Small intestine (tissue), 7 donors: ENCODE measurements at regions not wholly inside any gene's neighbourhood (a gene's known extent, or its start where the extent isn't known, plus 50 kb on each side); places are given as distances from the start of the nearest gene placed in this dataset.
"Not testable (repeated sequence)": the region's sequence is repeated elsewhere in the genome, so short reads cannot be mapped to it uniquely, and the experiment has no call there.

Experiments
- DNase-seq, 2 donors: peaks; one replicate each; pipeline versions ENCODE4 v3.0.0 to v3.0.0-alpha.2; 2013
- FAIRE-seq: peaks from 2 replicates; lab custom pipeline; 2012; peaks lifted over from hg19 to GRCh38; lab: Jason Lieb, UNC
- H3K27ac ChIP-seq, 3 donors: one replicate each; pipeline ENCODE4 v1.5.1; 2013; ENCODE audit warnings: low read length in 2 of 3, mild to moderate bottlenecking in 2 of 3, control low read depth in 1 of 3, inconsistent platforms in 1 of 3, low read depth in 1 of 3, moderate library complexity in 1 of 3
- H3K27me3 ChIP-seq, 3 donors: one replicate each; pipeline ENCODE4 v1.6.1; 2013; ENCODE audit warnings: low read length in 3 of 3, inconsistent platforms in 1 of 3; ENCODE audit not compliant: control insufficient read depth in 3 of 3, insufficient read depth in 3 of 3
- H3K36me3 ChIP-seq, 3 donors: one replicate each; pipeline ENCODE4 v1.6.1; 2013; ENCODE audit warnings: low read length in 3 of 3, inconsistent platforms in 1 of 3, low read depth in 1 of 3, mild to moderate bottlenecking in 1 of 3, moderate library complexity in 1 of 3; ENCODE audit not compliant: control insufficient read depth in 3 of 3, insufficient read depth in 2 of 3
- H3K4me1 ChIP-seq, 3 donors: one replicate each; pipeline ENCODE4 v1.6.1; 2013; ENCODE audit warnings: low read length in 2 of 3, inconsistent platforms in 1 of 3, low read depth in 1 of 3, mild to moderate bottlenecking in 1 of 3, moderate library complexity in 1 of 3; ENCODE audit not compliant: control insufficient read depth in 3 of 3, insufficient read depth in 2 of 3
- H3K4me3 ChIP-seq, 3 donors: one replicate each; pipeline ENCODE4 v1.5.1; 2013; ENCODE audit warnings: low read length in 3 of 3, control low read depth in 1 of 3, inconsistent platforms in 1 of 3, low read depth in 1 of 3, mild to moderate bottlenecking in 1 of 3, moderate library complexity in 1 of 3
- H3K9me3 ChIP-seq, 2 donors: one replicate each; pipeline ENCODE4 v1.6.1; 2013; ENCODE audit warnings: low read depth in 1 of 2, low read length in 1 of 2; ENCODE audit not compliant: control insufficient read depth in 2 of 2, insufficient read depth in 1 of 2
- WGBS, 3 donors: extraction: QIAGEN DNeasy Blood & Tissue Kit; methylation state at CpG; one replicate each; pipeline ENCODE4 v1.1.7; 2013; 5-methylcytosine and 5-hydroxymethylcytosine counted together
- donor health status: healthy with polysubstance abuse.
- donor health status: control.
- donor health status: control.
- donor health status: Bipolar disorder and iron deficiency.
- donor health status: healthy.

DNA sequence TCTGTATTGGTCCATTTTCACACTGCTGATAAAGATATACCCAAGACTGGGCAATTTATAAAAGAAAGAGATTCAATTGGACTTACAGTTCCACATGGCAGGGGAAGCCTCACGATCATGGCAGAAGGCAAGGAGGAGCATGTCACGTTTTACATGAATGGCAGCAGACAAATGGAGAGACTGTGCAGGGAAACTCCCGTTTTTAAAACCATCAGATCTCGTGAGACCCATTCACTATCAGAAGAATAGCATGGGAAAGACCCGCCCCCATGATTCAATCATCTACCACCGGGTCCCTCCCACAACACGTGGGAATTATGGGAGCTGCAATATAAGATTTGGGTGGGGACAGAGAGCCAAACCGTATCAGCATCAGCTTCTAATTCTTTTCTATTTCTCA lies 217.0 kb downstream of the ANAPC1 start:
- DNase-seq = no peak
- no peak for FAIRE-seq

DNA sequence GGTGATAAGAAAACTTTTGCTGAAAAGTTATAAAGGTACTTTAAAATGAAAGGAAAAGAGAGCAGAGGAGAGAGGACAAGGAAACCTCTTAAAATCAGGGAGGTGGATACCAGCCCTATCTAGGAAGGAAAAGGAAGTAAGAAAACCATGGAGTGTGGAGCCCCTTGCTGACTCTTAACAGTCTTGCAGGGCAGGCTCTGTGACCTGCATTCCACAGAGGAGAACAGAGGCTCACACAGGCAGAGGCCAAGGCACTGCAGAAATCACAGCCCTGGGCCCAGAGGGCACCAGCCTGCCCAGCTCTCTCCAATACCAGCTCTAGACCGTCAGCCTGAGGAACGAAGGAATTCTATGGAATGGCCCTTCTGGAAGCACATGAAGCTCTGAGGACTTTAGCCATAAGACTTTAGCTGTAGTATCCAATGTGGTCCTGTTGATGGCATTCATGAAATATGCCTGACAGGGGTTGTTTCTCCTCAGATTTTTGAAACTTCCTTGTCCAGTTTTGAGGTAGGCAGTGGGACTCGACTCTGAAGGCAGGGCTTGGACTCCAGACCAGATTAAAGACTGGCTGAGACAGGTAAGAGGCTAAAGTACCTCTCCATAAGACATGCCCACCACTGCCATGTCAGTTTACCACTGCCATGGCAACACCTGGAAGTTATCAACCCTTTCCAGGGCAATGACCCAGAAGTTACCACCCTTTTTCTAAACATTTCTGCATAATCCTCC lies 216.3 kb downstream of the ANAPC1 start:
- WGBS, 3 donors = 52 to 69% (median 68%) methylated on average over 3 of the region's 3 CpGs
- FAIRE-seq = no peak
- Histone ChIP-seq H3K4me3 (no peak overlapping the region), H3K36me3 (no peaks in the 10 kb centered on the region), H3K4me1 (peaks cover 0 to 6% (median 2%) of the 10 kb centered on the region in 3 donors), H3K9me3 (peaks cover 0 to 5% of the 10 kb centered on the region in 2 donors), H3K27me3 (peaks cover 0 to 2% (median 0%) of the 10 kb centered on the region in 3 donors), H3K27ac (no peak overlapping the region)
- DNase-seq = peak in 1 of 2 donors; percentile 29

More for the DNA sequence above, 217.0 kb downstream of the ANAPC1 start:
- no peak overlapping the region for H3K4me3 ChIP-seq
- H3K4me1 ChIP-seq = peaks cover 0 to 6% (median 2%) of the 10 kb centered on the region in 3 donors
- H3K36me3 ChIP-seq = no peaks in the 10 kb centered on the region
- H3K9me3 ChIP-seq = peaks cover 0 to 5% of the 10 kb centered on the region in 2 donors
- peaks cover 0 to 2% (median 0%) of the 10 kb centered on the region in 3 donors for H3K27me3 ChIP-seq
- WGBS, 3 donors = 74 to 84% (median 84%) methylated on average over 8 of the region's 8 CpGs
- no peak overlapping the region for H3K27ac ChIP-seq

DNA sequence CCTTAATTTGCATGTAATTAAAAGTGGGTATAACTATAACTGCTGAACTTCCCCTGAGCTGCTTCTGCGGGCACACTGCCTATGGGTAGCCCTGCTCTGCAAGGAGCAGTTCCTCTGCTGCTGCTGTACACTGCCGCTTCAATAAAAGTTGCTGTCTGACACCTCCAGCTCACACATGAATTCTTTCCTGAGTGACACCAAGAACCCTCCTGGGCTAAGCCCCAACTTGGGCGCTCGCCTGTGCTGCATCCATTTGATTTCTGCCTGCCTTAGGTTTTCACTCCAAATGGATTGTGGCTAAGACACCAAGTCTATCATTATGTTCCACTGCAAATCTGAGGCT lies 215.7 kb downstream of the ANAPC1 start:
- Histone ChIP-seq H3K4me3 (no peak overlapping the region), H3K4me1 (peaks cover 0 to under 1% (median 0%) of the 10 kb centered on the region in 3 donors), H3K36me3 (no peaks in the 10 kb centered on the region), H3K27ac (no peak overlapping the region), H3K9me3 (peaks cover 0 to 5% of the 10 kb centered on the region in 2 donors), H3K27me3 (peaks cover 0 to 1% (median 0%) of the 10 kb centered on the region in 3 donors)
- DNase-seq (no peak), FAIRE-seq (no peak)
- 92 to 100% (median 97%) methylated on average over 4 of the region's 4 CpGs for WGBS, 3 donors

DNA sequence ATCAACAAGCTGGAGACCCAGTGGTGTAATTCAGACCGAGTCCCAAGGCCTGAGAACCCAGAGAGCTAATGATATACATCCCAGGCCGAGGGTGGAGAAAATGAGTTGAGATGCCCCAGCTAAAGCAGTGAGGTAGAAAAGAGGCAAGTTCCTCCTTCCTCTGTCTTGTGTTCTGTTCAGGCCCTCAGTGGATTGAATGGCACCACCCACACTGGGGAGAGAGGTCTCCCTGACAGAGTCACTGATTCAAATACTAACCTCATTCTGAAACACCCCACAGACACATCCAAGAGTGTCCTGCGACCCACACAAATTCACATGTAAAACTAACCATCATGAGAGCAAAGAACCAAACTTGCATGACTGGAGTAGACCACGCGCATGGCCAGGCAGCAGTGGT lies 215.3 kb downstream of the ANAPC1 start:
- WGBS, 3 donors = 91 to 92% (median 91%) methylated on average over 5 of the region's 5 CpGs
- no peaks in the 10 kb centered on the region for H3K27me3 ChIP-seq
- DNase-seq = no peak
- H3K4me3 ChIP-seq = no peak overlapping the region
- H3K9me3 ChIP-seq = peaks cover 0 to 5% of the 10 kb centered on the region in 2 donors
- no peaks in the 10 kb centered on the region for H3K4me1 ChIP-seq
- no peak for FAIRE-seq
- H3K27ac ChIP-seq = no peak overlapping the region
- H3K36me3 ChIP-seq = no peaks in the 10 kb centered on the region

DNA sequence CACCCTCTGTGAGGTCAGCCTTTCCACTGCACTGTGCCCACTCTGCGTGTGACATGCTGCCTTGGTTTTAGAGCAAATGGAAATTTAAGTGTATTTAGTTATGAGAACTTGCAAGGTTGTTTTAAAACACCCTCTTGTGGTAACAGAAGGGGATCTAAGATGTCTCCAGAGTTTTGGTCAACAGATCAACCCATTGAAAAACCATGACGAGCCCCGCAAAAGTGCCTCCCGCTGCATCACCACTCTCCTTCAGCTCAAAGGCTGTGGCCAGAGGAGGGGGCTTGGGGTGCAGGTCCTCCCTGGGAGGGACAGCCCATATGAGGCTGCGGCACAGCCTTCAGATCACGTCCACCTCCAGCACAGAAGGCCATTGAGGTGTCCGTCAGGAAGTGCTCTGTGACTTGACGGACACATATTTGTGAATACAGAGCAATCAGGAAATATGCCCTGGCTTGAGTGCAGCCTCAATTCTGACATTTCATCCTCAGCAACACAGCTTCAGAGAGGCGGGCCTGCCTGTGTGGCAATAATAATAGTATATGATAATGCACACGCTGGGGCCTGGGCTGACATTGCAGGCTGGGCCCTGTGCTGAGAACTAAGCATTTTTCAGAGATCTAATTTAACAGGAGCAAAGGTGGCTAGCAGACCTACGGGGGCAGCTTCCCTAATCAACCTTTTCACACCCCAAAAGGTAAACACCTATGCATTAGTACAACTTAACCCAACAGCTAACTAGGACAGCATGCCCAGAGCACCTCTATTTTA lies 213.9 kb downstream of the ANAPC1 start:
- H3K9me3 ChIP-seq = peaks cover 0 to 5% of the 10 kb centered on the region in 2 donors
- DNase-seq = no peak
- H3K27ac ChIP-seq = no peak overlapping the region
- 87 to 92% (median 91%) methylated on average over 11 of the region's 11 CpGs for WGBS, 3 donors
- H3K36me3 ChIP-seq = no peaks in the 10 kb centered on the region
- FAIRE-seq = no peak
- no peaks in the 10 kb centered on the region for H3K4me1 ChIP-seq
- H3K27me3 ChIP-seq = no peaks in the 10 kb centered on the region
- H3K4me3 ChIP-seq = no peak overlapping the region

DNA sequence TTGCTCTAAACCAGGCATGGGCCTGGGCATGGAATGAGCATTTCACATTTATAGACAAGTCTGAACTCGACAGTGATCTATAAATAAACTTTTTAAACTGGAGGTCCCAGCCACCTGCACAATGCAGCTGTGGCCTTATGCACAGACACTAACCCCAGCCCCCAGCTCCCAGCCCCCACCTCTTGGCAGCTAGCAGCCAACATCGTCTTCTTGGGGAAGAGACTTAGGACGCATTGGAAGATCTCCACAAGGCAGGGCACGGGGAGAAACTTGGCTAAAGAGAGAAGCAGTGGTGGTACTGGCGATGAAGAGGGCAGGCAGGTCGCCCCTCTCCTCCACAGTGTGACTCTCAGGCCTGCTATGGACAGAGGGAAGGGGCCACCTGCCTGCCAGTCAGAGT lies 213.2 kb downstream of the ANAPC1 start:
- no peaks in the 10 kb centered on the region for H3K36me3 ChIP-seq
- no peaks in the 10 kb centered on the region for H3K27me3 ChIP-seq
- 84 to 89% (median 88%) methylated on average over 6 of the region's 6 CpGs for WGBS, 3 donors
- H3K4me3 ChIP-seq = no peak overlapping the region
- H3K27ac ChIP-seq = peak overlapping the region in 1 of 3 donors; percentile 4
- FAIRE-seq = no peak
- DNase-seq = no peak
- H3K4me1 ChIP-seq = no peaks in the 10 kb centered on the region
- peaks cover 0 to 5% of the 10 kb centered on the region in 2 donors for H3K9me3 ChIP-seq

DNA sequence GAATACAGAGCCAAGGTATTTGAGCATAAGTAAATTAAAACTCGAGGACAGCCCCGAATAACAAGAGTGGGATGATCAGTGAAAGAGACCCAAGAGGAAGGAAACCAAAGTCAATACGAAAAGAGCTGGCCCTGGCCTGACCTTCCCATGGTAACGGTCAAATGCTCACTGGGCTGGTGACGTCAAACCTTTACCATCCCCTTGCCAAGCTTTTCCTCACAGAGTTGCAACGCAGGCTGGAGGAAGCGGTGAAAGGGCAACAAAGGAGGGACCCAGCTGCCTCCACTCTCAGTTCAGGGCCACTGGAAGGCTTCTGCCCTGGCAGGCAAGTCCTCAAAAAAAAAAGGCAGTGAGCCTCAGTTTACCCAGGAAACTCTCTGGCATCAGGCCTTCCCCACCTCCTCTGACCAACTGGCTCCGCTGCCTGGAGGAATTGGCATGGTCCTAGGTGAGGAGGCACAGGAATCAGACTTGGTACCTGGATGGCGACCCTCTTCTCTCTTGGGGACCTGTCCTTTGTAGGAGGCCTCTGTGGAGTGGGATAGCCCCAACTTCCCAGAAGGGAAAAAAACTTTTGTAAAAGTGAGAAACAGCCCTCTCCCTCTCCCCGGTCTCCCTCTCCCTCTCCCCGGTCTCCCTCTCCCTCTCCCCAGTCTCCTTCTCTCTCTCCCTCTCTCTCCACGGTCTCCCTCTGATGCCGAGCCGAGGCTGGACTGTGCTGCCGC lies 212.4 kb downstream of the ANAPC1 start:
- Histone ChIP-seq H3K9me3 (peaks cover 0 to 5% of the 10 kb centered on the region in 2 donors), H3K27me3 (no peaks in the 10 kb centered on the region), H3K4me1 (no peaks in the 10 kb centered on the region), H3K36me3 (no peaks in the 10 kb centered on the region), H3K27ac (peak overlapping the region in 1 of 3 donors; percentile 72), H3K4me3 (no peak overlapping the region)
- FAIRE-seq (no peak), DNase-seq (no peak)
- WGBS, 3 donors = 76 to 91% (median 86%) methylated on average over 11 to 15 of the region's 15 CpGs

DNA sequence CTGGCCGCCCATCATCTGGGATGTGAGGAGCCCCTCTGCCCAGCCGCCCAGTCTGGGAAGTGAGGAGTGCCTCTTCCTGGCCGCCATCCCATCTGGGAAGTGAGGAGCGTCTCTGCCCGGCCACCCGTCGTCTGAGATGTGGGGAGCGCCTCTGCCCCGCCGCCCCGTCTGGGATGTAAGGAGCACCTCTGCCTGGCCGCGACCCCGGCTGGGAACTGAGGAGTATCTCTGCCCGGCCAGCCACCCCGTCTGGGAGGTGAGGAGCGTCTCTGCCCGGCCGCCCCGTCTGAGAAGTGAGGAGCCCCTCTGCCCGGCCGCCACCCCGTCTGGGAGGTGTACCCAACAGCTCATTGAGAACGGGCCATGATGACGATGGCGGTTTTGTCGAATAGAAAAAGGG lies 211.4 kb downstream of the ANAPC1 start:
- not testable (repeated sequence) for H3K9me3 ChIP-seq, H3K27me3 ChIP-seq, H3K27ac ChIP-seq, H3K4me1 ChIP-seq, DNase-seq, FAIRE-seq, H3K4me3 ChIP-seq, H3K36me3 ChIP-seq
- WGBS, 3 donors = 98 to 99% (median 98%) methylated on average over 15 to 26 of the region's 27 CpGs
